ENCODE measurements at regions not wholly inside any gene's neighbourhood (a gene's known extent, or its start where the extent isn't known, plus 50 kb on each side); places are given as distances from the start of the nearest gene placed in this dataset.
A peak's percentile ranks its signal among the peaks of the same experiment; 100 is the strongest.

GRCh38 chr13:54445453-54445852 lies 1416.8 kb downstream of the OLFM4 start:
- H3K4me3 ChIP-seq: no peak overlapping the region
- H3K9me3 ChIP-seq: no peaks in the 10 kb centered on the region
- DNase-seq (no peak), ATAC-seq (no peak)
- H3K27me3 ChIP-seq: no peaks in the 10 kb centered on the region
- H3K27ac ChIP-seq: no peak overlapping the region
- TF ChIP-seq CTCF (IDR thresholded peaks at IDR 0.05): no peak
- no peaks in the 10 kb centered on the region for H3K36me3 ChIP-seq (replicated peaks in 1 of 2; ENCODE audit: insufficient read depth in 1 of 2, low read depth in 2 of 2)
- no peaks in the 10 kb centered on the region for H3K4me1 ChIP-seq
- 49 to 50% methylated on average over 3 of the region's 3 CpGs for WGBS, 2 donors
- intact Hi-C loops (cut with DNase I): no loop called here

- Histone ChIP-seq H3K27ac (no peak overlapping the region), H3K27me3 (no peaks in the 10 kb centered on the region), H3K36me3 (replicated peaks in 1 of 2; ENCODE audit: insufficient read depth in 1 of 2, low read depth in 2 of 2) (no peaks in the 10 kb centered on the region), H3K9me3 (no peaks in the 10 kb centered on the region), H3K4me3 (no peak overlapping the region), H3K4me1 (no peaks in the 10 kb centered on the region)
- intact Hi-C loops (cut with DNase I): no loop called here
- TF ChIP-seq CTCF (IDR thresholded peaks at IDR 0.05) (no peak), POLR2A (IDR thresholded peaks at IDR 0.05) (no peak)
- DNase-seq: no peak
- no peak for ATAC-seq
These were observed 1417.3 kb downstream of the OLFM4 start for GRCh38 chr13:54445865-54446264.

GRCh38 chr13:54449922-54450321 lies 1421.3 kb downstream of the OLFM4 start:
- ATAC-seq (no peak), DNase-seq (no peak)
- intact Hi-C loops (cut with DNase I): no loop called here
- H3K36me3 ChIP-seq (replicated peaks in 1 of 2; ENCODE audit: insufficient read depth in 1 of 2, low read depth in 2 of 2): no peaks in the 10 kb centered on the region
- no peak overlapping the region for H3K27ac ChIP-seq
- TF ChIP-seq POLR2A (IDR thresholded peaks at IDR 0.05) (no peak), CTCF (IDR thresholded peaks at IDR 0.05) (peak in 1 of 7 experiments; percentile 7)
- H3K4me1 ChIP-seq: no peaks in the 10 kb centered on the region
- WGBS, 2 donors: 95 to 96% methylated on average over 1 of the region's 1 CpG
- no peaks in the 10 kb centered on the region for H3K27me3 ChIP-seq
- no peak overlapping the region for H3K4me3 ChIP-seq
- H3K9me3 ChIP-seq: no peaks in the 10 kb centered on the region

- DNase-seq (no peak), ATAC-seq (no peak)
- no peaks in the 10 kb centered on the region for H3K9me3 ChIP-seq
- H3K4me1 ChIP-seq: no peaks in the 10 kb centered on the region
- intact Hi-C loops (cut with DNase I): no loop called here
- H3K4me3 ChIP-seq: no peak overlapping the region
- no peaks in the 10 kb centered on the region for H3K27me3 ChIP-seq
- TF ChIP-seq CTCF (IDR thresholded peaks at IDR 0.05) (no peak), POLR2A (IDR thresholded peaks at IDR 0.05) (no peak)
- H3K36me3 ChIP-seq (replicated peaks in 1 of 2; ENCODE audit: insufficient read depth in 1 of 2, low read depth in 2 of 2): no peaks in the 10 kb centered on the region
- WGBS, 2 donors: 66 to 70% methylated on average over 1 of the region's 1 CpG
- H3K27ac ChIP-seq: no peak overlapping the region
These were observed 1455.6 kb downstream of the OLFM4 start for GRCh38 chr13:54484166-54484565.

GRCh38 chr13:54486421-54487166 lies 1458.0 kb downstream of the OLFM4 start:
- H3K9me3 ChIP-seq: no peaks in the 10 kb centered on the region
- WGBS, 2 donors: 80 to 86% methylated on average over 7 of the region's 7 CpGs
- no peak overlapping the region for H3K4me3 ChIP-seq
- intact Hi-C loops (cut with DNase I): no loop called here
- H3K27me3 ChIP-seq: no peaks in the 10 kb centered on the region
- no peak for TF ChIP-seq POLR2A (IDR thresholded peaks at IDR 0.05)
- TF ChIP-seq CTCF (IDR thresholded peaks at IDR 0.05): no peak
- no peak overlapping the region for H3K27ac ChIP-seq
- DNase-seq (no peak), ATAC-seq (no peak)
- no peaks in the 10 kb centered on the region for H3K4me1 ChIP-seq
- no peaks in the 10 kb centered on the region for H3K36me3 ChIP-seq (replicated peaks in 1 of 2; ENCODE audit: insufficient read depth in 1 of 2, low read depth in 2 of 2)
